OCI-LY7 (cell line): ENCODE measurements at regions not wholly inside any gene's neighbourhood (a gene's known extent, or its start where the extent isn't known, plus 50 kb on each side); places are given as distances from the start of the nearest gene placed in this dataset.

ENCODE experiments used
- CTCF ChIP-seq: fragments of 200-600 bp; sonication (generic); conservative IDR thresholded peaks from 2 replicates; pipeline ENCODE4 v1.5.1; 2014; ENCODE audit warnings: mild to moderate bottlenecking, antibody characterized with exemption, low read length, moderate library complexity, mixed read lengths
- EZH2phosphoT487 ChIP-seq: fragments of 200-600 bp; sonication (generic); IDR thresholded peaks from 2 replicates; pipeline ENCODE4 v1.6.1; 2018; ENCODE audit warnings: low read depth, borderline replicate concordance, mild to moderate bottlenecking, mixed run types, antibody characterized with exemption, low read length, moderate library complexity, mixed read lengths

DNA sequence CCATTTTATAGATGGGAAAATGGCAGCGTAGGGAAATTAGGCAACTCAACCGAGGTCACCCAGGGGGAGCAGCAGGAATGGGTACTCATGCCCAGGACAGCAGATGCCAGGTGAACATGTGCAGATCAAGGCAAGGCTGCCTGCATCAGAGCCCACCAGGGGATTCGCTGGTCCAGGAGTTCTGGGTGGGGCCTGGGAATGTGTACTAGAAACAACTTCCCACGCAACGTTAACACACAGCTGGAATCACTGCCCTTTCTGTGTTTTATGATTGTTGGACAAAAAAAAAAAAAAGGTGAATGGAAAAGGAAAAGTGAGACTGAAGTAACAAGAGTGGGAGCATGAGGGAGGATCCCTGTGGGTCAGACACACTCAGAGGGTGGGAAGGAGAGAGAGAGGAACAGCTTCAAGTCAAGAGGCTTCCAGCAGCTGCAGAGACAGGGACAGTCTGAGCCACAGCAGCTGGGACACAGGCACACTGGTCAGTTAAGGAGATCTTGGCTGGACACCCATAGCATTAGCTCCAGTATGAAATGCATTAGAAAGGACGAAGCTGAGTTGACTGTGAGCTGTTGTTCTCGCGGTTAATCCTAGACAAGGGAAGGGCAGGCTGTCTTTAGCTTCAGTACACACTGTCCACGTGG, 187.9 kb upstream of the INHBA start:
- TF ChIP-seq CTCF (no peak), EZH2phosphoT487 (no peak)
